ENCODE measurements at regions not wholly inside any gene's neighbourhood (a gene's known extent, or its start where the extent isn't known, plus 50 kb on each side); places are given as distances from the start of the nearest gene placed in this dataset.

DNA sequence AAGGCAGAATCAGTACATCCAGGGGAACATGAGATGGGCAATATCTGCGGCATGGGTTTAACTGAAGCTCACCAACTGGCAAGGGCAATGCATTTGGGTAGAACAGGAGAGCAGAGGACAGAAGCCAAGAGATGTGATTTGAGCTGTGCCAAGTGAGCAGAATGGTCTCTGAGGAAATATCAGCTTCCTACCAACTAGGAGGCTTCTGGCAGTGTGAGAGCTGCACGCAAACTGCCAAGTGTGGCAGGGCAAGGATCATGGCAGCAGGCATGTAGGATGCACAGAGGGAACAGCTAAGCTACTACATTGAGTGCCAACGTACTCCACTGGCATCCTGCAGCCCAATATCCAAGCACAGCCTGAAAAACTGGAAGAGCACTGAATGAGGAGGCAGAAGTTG lies 1036.5 kb downstream of the TUSC7 start:
- DNase-seq, result no peak

- DNase-seq, result no peak
Measured at GRCh38 chr3:117748131-117748530, 1038.6 kb downstream of the TUSC7 start.

GRCh38 chr3:117750674-117751269 lies 1041.2 kb downstream of the TUSC7 start:
- DNase-seq, result no peak

- DNase-seq, result no peak
Measured at GRCh38 chr3:117751651-117752050, 1042.1 kb downstream of the TUSC7 start.

DNA sequence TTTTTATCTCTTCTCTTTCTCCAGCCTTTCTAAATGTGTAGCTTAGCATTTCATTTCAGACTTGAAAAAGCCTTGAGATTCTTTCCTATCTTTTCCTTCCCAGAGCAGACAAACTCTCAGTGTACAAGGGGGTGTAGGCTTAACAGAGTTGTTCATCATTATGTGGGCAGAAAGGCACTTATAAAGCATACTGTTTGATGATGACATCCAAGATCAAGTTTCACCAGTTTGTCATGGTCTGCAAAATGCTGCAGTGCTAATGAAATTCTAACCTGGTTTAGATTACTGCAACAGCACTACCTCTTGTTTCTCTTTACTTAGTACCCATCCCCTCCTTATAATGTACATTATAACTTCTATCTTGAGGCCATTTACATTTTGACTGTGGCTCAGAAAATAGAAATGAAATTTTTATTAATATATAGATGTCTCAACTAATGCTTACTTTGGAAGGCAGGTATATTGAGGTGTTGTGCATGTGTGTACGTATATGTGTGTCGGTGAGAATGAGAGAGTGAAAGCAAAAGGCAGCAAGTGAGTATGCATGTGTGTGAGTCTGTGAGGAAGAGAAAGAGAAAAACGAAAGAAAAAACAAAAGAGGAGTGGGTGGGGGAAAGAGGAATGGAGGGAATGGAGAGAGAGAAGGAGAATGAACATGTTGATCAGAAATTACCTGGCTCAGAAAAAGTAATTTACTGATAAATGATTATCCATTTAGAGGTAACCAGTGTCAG lies 1043.6 kb downstream of the TUSC7 start:
- DNase-seq, result no peak

- DNase-seq, result no peak
Measured at GRCh38 chr3:117754058-117754457, 1044.5 kb downstream of the TUSC7 start.

GRCh38 chr3:117754841-117755240 lies 1045.3 kb downstream of the TUSC7 start:
- DNase-seq, result no peak

DNA sequence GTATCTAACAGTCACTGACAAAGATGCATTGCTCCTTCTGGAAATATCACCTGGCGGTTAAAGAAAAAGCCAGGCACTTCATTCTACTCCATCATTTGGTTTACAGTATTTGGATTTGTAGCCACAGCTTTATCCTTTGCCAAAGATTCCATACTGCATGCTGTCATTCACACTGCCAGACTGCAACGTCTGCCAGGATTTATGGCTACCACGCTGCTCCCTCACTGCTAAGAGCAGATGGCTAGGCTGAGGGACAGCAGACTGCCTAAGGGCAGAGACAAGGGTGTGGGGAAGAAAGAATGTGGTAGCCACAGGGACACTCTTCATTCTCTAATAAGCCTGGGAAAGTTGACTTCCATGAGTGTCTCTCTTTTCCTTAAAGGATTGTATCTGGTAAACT lies 1047.0 kb downstream of the TUSC7 start:
- no peak for DNase-seq

DNA sequence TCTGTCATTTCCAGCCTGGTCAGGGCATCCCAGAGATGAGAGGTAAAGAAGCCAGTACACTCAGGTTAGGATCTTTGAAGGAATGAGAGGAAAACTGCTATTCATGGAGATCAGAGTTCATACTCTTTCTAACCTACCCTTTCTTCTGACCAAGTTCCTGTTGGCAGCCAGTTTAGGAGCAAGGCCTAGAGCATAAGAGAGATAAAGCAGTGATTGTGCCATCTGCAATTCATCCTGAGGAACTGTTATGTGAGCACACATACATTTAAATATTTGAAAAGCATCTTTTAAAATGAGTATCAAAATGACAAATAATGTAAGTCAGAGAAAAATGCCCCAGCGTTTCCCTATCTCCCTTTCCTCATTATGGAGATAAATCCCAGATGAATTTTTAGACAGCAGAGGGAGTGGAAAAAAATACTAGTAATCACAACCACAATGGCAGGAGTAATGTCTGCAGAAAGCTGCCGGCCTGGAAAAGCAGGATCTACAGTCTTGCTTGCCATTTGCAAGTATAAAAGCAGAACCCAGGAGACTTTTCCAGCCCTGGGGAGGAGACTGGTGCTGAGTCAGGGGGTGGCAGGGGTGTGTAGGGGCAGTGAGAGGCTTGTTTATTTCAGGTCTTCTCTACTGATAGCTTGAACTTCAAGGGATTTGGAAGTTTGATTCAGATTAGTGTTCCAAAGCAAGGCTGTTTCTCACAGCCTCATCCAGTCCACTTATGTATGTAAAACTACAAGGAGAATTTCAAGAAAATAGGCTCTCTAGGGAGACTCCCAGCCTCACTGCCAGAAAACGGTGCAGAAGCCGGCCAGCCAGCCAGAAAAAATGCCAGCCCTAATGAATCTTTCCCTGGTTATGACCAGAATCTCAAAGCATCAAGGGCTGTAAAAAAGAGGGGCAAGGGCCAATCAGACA lies 1052.4 kb downstream of the TUSC7 start:
- DNase-seq, result no peak

GRCh38 chr3:117762621-117763037 lies 1053.0 kb downstream of the TUSC7 start:
- DNase-seq, result no peak

GRCh38 chr3:117763561-117763960 lies 1054.0 kb downstream of the TUSC7 start:
- DNase-seq, result no peak

DNA sequence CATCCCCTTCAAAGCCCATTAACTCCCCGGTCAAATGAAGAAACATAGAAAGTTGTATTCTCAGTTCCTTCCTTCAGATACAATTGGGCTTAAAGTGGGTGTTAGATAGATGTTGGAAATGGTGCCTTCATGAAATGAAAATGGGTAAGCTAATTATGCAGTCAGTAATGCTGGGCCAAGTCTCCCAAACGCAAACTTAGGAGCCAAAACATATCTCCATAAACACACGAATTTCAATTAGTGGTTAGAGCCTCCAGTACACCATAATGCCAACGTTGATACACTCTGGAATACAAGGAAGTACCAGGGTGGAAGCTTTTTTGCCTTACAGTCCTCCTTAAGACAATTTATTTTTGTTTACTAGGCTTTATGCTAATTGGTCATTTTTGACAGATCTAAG lies 1059.0 kb downstream of the TUSC7 start:
- no peak for DNase-seq

GRCh38 chr3:117774130-117774529 lies 1064.6 kb downstream of the TUSC7 start:
- no peak for DNase-seq

GRCh38 chr3:117786349-117786748 lies 1076.8 kb downstream of the TUSC7 start:
- DNase-seq, result no peak

DNA sequence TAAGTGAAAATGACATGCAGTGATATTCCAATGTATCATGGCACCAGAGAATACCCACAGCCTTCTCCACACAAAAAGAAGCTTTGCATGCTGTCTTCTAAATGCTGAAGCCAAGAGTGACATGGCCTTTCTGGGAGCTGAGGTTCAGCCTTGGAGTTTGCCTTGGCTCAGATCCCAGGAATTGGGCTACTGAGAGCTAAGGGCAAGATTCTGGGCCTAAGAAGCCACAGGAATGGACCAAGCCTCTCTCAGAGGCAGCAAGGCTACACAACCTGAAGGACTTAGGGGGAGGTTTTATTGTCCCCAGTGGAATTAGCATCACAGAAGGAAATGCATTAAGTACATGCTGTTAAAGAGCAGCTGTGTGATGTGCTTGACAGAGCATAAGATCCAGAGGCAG lies 1078.5 kb downstream of the TUSC7 start:
- no peak for DNase-seq

DNA sequence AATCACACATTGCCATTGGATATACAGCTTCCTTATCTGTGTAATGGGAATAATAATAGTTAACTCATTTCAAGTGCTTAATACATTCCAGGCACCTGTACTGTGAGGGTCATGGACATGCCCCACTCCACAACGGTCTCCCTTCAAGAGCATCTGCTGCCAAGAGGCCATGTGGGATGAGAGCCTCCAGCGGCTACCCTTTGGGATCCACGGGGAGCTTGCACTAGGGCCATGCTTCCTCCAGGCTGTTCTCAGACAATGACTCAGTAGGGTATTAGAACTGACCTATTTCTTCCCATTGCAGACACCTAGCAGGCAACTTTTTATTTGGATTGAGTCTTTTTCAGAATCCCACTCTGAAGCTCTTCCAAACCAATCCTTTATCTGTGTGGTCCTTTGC lies 1078.9 kb downstream of the TUSC7 start:
- DNase-seq, result no peak

DNA sequence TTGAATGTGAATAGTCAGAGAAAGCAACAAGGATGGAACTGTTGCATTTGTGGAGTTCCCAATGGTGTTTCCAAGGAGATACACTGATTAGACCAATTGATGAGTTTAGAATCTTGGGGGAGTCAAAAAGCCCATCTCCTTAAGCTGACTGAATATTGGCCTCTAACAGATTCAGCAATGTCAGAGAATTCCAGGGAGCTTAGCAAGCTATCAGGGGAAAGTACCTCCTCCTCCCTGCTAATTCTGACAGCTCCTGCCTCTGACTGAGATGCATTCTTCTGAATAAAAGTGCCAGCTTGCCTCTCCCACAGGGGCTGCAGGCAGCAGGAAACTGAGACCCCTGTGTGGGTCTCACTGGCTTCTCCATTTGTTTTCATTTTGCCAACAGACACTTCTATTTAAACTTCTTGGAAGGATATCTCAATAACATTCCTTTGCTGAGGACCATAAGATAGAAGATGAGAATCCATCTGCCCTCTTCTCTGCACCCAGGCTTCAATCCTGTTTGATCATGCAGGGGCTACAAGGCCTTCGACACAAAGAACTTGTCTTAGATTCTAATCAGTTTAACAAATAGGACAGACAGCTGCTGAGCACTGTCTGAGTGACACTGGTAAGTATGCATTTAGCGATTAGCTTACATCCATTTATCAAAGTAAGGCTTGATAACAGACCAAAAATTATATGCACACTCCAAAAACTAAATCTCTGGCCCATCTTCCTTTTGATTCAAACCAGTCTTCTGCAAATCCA lies 1080.8 kb downstream of the TUSC7 start:
- DNase-seq, result no peak

GRCh38 chr3:117793622-117794265 lies 1084.2 kb downstream of the TUSC7 start:
- no peak for DNase-seq

GRCh38 chr3:117798221-117798620 lies 1088.6 kb downstream of the TUSC7 start:
- DNase-seq, result no peak

DNA sequence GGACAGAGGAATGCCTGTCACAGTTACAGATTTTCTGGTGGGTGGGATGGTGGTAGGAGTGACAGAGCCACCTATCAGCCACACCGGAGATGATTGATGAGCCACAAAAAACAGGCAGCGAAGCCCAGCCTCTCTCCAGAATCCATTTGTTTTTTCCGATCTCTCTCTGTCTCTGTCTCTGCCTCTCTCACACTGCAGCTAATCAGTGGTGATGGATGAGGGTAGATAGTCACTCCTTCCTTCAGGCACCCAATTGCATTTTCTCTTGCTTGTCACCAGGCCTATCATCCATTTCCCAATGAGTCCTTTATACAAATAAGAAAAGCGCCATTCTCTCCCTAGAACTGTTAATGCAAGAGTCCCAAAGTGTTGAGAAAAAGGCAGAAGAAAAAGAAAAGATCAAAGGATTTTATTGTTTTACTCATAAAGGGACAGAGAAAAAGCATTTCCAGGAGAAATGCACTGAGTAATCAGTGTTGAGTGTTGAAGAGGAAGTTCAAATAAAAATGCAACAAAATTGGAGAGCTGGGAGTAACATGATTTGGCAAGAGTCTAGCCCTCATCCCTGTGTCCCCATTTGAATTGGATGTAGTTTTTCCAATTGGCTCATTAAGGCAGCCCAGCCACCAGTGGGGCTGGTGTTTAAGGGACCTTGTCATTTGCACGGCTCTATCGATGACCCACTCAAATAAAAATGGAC lies 1089.3 kb downstream of the TUSC7 start:
- no peak for DNase-seq

DNA sequence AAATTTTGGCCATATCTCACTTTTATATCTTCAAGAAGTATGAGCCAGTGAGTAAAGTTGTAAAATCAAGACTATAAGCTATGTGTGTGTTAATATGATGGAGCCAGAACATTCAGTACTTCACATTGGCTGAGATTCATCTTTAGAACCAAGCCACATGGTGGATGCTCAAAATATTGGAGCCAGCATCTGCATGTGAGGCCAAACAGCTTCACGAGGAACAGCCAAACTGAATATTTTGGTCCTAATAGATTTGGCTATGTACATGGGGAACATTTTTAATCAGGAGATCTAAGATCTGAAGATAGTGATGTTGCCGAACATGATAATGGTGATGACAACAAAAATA lies 1089.8 kb downstream of the TUSC7 start:
- no peak for DNase-seq

DNA sequence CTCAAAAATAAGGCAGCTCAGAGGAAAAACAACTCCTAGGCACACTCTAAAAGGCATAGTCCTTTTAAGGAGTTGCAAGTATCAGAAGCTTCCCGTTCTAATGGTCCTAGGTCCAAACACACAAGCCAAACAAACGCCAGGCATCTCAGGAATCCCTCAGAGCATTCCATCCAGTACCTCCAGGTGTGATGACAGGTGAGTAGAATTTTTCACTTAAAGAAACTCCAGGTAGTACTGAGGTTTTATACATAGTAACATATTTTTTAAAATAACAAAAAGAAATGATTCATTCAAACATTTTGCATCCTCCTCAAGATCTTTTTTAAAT lies 1092.3 kb downstream of the TUSC7 start:
- no peak for DNase-seq

Data from T-helper 1 cell (primary cell).